ENCODE measurements at regions not wholly inside any gene's neighbourhood (a gene's known extent, or its start where the extent isn't known, plus 50 kb on each side); places are given as distances from the start of the nearest gene placed in this dataset.

- Histone ChIP-seq H3K27me3 (replicated peaks; ENCODE audit: control insufficient read depth, insufficient read depth, low read length) (no peaks in the 10 kb centered on the region), H3K4me3 (replicated peaks; ENCODE audit: low read depth, low read length) (no peak overlapping the region), H3K36me3 (ENCODE audit: control insufficient read depth, insufficient read depth, low read length) (no peaks in the 10 kb centered on the region)
- TF ChIP-seq CTCF (IDR thresholded peaks at IDR 0.05; ENCODE audit: insufficient read depth, low read length, poor library complexity, severe bottlenecking): no peak
- DNase-seq (ENCODE audit: extremely low read depth, insufficient read length): no peak
These were observed 244.7 kb upstream of the WSB1 start for GRCh38 chr17:27049104-27049784.

- no peaks in the 10 kb centered on the region for H3K36me3 ChIP-seq (ENCODE audit: control insufficient read depth, insufficient read depth, low read length)
- no peak for TF ChIP-seq CTCF (IDR thresholded peaks at IDR 0.05; ENCODE audit: insufficient read depth, low read length, poor library complexity, severe bottlenecking)
- H3K27me3 ChIP-seq (replicated peaks; ENCODE audit: control insufficient read depth, insufficient read depth, low read length): no peaks in the 10 kb centered on the region
- DNase-seq (ENCODE audit: extremely low read depth, insufficient read length): no peak
- no peak overlapping the region for H3K4me3 ChIP-seq (replicated peaks; ENCODE audit: low read depth, low read length)
These were observed 228.3 kb upstream of the WSB1 start for GRCh38 chr17:27065588-27065987.

GRCh38 chr17:27066315-27066714, 227.6 kb upstream of the WSB1 start:
- Histone ChIP-seq H3K36me3 (ENCODE audit: control insufficient read depth, insufficient read depth, low read length) (no peaks in the 10 kb centered on the region), H3K4me3 (replicated peaks; ENCODE audit: low read depth, low read length) (no peak overlapping the region), H3K27me3 (replicated peaks; ENCODE audit: control insufficient read depth, insufficient read depth, low read length) (no peaks in the 10 kb centered on the region)
- no peak for DNase-seq (ENCODE audit: extremely low read depth, insufficient read length)
- no peak for TF ChIP-seq CTCF (IDR thresholded peaks at IDR 0.05; ENCODE audit: insufficient read depth, low read length, poor library complexity, severe bottlenecking)

GRCh38 chr17:27069842-27070508, 223.9 kb upstream of the WSB1 start:
- Histone ChIP-seq H3K36me3 (ENCODE audit: control insufficient read depth, insufficient read depth, low read length) (no peaks in the 10 kb centered on the region), H3K27me3 (replicated peaks; ENCODE audit: control insufficient read depth, insufficient read depth, low read length) (no peaks in the 10 kb centered on the region; the same call in 1 of the 2 replicates), H3K4me3 (replicated peaks; ENCODE audit: low read depth, low read length) (no peak overlapping the region)
- DNase-seq (ENCODE audit: extremely low read depth, insufficient read length): no peak
- no peak for TF ChIP-seq CTCF (IDR thresholded peaks at IDR 0.05; ENCODE audit: insufficient read depth, low read length, poor library complexity, severe bottlenecking)

- no peak for TF ChIP-seq CTCF (IDR thresholded peaks at IDR 0.05; ENCODE audit: insufficient read depth, low read length, poor library complexity, severe bottlenecking)
- no peaks in the 10 kb centered on the region for H3K36me3 ChIP-seq (ENCODE audit: control insufficient read depth, insufficient read depth, low read length)
These were observed 223.1 kb upstream of the WSB1 start for GRCh38 chr17:27070836-27071235.

More at GRCh38 chr17:27070836-27071235, 223.1 kb upstream of the WSB1 start:
- H3K4me3 ChIP-seq (replicated peaks; ENCODE audit: low read depth, low read length): no peak overlapping the region
- DNase-seq (ENCODE audit: extremely low read depth, insufficient read length): no peak
- H3K27me3 ChIP-seq (replicated peaks; ENCODE audit: control insufficient read depth, insufficient read depth, low read length): no peaks in the 10 kb centered on the region; the same call in 1 of the 2 replicates

All from GM06990 (cell line).